Fibroblast of skin of left quadriceps (primary cell): ENCODE measurements at regions not wholly inside any gene's neighbourhood (a gene's known extent, or its start where the extent isn't known, plus 50 kb on each side); places are given as distances from the start of the nearest gene placed in this dataset.
"Not testable (repeated sequence)": the region's sequence is repeated elsewhere in the genome, so short reads cannot be mapped to it uniquely, and the experiment has no call there.

Source experiments
- DNase-seq, 2 experiments: peaks; one replicate each; pipeline ENCODE4 v3.0.0-alpha.2; 2013; ENCODE audit warnings: low read depth in 2 of 2

DNA sequence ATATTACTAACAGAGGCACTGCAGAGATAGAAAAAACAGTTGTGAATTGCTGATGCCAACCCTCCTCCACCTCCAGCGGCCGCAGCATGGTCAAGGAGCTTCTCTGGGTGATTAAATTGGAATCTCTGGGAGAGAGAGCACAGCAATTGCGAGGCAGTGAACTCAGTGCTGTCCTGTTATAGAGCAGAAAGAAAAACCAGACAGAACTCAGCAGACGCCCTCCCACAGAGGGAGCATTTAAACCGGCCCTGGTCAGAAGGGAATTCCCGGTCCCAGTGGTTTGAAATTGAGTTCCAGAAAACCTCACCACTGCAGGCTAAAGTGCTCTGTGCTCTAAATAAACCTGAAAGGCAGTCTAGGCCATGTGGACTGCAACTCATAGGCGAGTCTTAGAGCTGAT, 175.4 kb downstream of the SQOR start:
- DNase-seq = no peak

DNA sequence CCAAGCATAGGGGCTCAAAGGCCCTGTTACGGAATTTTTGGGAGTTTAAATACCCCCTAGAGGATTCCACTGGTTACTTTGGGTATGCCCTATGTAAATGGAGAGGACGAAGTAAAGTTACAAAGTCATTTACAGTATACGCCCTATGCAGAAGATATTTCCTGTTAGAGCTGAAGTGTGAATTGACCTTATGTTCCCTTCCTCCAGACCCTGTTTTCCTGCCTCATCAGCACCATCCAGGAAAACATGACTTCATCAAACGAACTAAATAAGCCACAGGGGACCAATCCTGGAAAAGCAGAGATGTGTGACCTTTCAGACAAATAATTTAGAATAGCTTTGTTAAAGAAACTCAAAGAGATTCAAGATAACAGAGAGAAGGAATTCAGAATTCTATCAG, 177.4 kb downstream of the SQOR start:
- DNase-seq = no peak

DNA sequence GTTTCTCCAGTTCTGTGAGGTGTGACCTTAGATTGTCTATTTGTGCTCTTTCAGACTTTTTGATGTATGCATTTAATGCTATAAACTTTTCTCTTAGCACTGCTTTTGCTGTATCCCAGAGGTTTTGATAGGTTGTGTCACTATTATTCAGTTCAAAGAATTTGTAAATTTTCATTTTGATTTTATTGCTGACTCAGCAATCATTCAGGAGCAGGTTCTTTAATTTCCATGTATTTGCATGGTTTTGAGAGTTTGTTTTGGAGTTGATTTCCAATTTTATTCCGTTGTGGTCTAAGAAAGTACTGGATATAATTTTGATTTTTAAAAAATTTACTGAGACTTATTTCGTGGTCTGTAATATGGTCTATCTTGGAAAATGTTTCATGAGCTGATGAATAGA, 182.7 kb downstream of the SQOR start:
- DNase-seq = not testable (repeated sequence)

DNA sequence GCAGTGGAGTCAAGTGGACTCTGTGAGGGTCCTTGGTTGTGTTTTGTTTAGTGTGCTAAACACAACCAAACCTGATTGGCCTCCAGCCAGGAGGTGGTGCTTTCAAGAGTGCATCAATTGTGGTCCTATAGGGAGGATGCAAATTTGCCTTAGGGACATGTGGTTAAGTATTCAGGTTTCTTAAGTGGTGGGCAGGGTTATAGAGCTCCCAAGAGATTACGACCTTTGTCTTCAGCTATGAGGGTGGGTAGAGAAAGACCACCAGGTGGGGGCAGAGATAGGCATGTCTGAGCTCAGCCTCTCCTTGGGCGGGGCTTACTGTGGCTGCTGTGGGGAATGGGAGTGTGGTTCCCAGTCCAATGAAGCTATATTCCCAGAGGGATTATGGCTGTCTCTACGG, 186.6 kb downstream of the SQOR start:
- DNase-seq = no peak

- not testable (repeated sequence) for DNase-seq
These were observed 188.1 kb downstream of the SQOR start for GRCh38 chr15:45822968-45823367.

DNA sequence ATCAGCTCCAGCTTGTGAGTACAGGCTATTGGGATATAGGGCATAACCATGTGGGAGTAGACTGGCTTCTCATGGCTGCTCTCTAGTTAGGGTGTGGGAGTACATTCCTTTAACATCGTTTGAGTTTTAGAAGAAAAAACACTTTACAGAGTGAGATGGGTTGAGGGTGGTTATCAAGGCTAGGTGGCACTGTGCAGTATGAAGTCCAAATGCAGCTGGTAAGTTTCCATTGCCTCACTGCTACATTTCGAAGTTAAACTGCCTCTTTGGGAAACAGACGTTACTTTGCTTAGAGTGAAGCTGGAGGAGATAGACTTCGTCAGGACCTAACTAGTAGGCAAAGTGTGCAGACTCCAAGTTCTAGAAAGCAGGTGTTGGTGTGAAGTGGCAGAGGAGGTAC, 192.4 kb downstream of the SQOR start:
- DNase-seq = no peak

GRCh38 chr15:45827766-45828165, 192.9 kb downstream of the SQOR start:
- no peak for DNase-seq

GRCh38 chr15:45829336-45830153, 194.7 kb downstream of the SQOR start:
- no peak for DNase-seq

DNA sequence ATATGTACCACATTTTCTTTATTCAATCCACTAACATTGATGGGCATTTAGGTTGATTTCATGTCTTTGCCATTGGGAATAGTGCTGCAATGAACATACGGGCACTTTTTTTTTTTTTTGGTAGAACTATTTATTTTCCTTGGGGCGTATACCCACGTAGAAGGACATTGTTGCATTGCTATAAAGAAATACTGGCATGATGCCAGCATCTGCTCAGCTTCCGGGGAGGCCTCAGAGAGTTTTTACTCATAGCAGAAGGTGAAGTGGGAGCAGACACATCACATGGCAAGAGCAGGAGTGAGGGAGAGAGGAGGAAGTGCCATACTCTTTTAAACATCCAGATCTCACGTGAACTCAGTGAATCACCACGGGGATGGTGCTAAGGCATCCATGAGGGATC, 197.0 kb downstream of the SQOR start:
- no peak for DNase-seq

- DNase-seq = no peak
These were observed 199.8 kb downstream of the SQOR start for GRCh38 chr15:45834622-45835021.

DNA sequence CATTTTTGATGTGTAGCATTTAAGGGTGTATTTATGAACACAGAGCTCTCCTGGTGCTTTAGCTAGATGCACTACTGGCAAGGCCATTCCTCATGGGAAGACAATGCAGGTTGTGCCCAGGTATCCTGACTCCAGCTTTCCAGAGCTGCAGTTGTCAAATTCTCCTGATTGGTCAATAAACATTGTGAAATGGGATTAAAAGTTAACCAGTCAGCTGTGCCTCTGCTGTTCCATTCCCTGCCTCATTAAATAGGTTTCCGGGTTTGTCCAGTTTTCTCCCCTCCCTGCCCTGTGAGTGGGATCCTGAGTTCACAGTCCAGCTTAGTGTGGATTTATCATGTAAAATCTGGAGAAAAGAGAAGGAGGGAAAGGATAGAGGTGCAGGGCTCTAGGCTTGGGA, 207.3 kb downstream of the SQOR start:
- DNase-seq = no peak

DNA sequence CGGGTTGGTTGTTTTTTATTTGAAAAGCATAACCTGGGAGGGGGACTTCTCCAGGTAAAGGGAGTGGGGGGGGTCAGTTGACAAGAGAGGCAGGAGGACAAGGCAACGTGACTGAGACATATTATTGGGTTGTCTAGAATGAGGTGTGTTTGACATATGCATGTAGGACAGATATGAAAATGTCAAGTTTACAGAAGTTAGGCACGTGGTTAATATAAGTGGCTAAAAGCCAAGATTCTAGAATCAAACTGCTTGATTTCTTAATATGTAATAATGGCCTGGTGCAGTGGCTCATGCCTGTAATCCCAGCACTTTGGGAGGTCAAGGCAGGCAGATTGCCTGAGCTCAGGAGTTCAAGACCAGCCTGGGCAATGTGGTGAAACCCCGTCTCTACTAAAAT, 212.8 kb downstream of the SQOR start:
- DNase-seq = no peak

GRCh38 chr15:45849136-45849535, 214.3 kb downstream of the SQOR start:
- no peak for DNase-seq

DNA sequence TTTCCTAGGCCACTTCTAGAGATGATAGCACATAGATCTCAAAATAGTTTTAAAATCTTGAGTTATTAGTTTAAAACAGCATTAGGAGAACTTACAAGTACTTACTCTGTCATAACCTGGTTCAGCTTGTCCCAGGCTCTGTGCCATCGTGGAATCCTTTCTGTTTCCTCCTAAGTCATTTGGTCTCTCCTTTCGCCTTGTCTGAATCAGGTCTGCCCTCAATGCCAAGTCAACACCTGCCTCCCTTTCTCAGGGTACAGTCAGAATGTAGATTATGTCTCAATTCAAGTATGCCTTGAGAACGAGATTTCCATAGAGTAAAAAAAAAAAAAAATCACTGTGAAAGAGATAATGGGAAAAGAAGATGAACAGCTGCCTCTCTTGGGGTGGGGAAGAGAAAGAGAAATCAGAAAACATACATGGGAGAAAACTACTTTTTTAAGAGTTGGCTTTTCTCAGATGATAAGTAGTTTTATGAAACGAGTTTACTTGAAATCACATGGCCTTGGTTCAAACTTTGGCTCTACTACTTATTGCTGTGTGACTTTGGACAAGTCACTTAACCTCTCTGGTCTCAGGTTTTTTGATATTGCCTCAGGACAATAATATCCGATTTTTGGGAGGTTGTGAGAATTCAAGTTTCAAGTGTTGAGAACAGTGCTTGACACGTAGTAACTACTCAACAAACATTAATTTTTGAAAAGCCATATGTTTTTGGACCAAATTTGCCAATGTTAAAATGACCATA, 219.8 kb downstream of the SQOR start:
- DNase-seq = no peak

DNA sequence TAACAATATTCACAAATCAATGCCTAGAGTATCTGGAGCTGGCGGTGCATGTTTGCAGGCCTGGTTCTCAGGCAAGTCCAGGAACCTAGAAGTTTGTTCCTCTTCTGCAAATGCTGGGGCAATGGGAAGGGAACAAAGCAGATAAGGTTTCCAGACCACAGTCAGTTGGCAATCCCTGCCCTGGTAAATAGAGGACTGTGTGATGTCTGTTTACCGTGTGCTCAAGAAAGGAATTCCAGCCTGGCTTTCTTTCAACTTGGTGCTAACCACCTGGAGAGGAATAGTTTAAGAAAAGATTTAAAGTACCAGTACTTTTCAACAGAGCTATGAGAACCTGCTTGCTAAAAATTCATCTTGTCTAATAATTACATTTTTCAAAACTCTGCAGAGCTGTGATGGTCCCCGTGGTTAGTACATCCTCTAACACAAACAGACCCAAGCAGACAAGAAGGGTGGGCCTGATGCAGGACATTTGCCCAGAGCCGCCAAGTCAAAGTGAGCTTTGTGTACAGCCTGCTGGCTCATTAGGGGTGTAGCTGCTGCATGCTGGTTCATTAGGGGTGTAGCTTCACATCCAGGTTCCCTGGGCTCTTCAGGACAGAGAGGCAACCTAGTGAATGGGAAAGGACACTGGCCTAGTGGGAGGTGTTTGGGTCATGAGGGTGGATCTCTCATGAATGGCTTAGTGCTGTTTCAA, 220.5 kb downstream of the SQOR start:
- DNase-seq = no peak

DNA sequence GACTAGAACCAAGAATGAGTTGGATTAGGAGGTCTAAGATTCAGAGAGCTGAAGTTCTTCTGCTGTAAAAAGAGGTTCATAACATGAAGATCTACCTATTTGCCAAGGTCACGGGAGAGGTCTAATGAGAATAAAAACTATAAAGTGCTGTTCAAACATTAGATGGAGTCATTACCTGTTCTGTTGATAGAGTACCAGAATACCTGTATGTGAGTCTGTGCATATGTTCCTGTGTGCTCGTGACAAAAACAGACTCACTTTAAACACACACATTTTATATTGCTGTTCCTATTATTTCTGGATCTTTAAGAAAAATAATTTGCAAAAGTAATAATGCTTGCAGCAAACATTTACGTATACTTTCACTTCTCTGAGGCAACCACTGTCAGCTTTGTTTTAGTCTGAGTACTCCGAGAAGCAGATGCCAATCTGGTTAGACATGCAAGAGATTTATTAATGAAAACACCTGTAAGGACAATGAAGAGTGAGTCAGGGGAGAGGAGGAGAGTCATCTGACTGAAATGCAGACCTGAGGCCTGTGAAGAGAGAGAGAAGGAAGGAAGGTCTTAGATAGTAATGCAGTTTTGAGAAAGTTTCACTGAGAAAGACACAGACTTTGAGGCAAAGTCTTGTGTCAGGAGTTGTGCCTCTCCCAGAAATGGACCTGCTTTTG, 221.2 kb downstream of the SQOR start:
- DNase-seq = no peak

DNA sequence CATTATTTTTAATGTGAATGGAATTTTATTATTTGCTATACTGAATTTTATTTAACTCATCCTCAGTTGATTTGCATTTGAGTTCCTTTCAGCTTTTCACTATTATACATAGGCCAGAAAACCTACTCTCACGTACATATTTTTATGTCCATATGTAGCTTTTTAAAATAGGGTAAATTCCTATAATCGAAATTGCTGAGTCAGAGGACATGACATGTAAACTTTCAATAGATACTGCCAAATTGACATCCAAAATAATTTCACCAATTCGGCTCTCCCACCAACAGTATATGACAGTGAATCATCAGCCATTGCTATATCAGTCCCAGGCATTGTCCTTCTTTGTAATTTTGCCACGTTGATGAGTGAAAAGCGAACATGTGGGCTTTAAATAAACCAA, 222.5 kb downstream of the SQOR start:
- no peak for DNase-seq

- no peak for DNase-seq
These were observed 223.7 kb downstream of the SQOR start for GRCh38 chr15:45858491-45858890.

- DNase-seq = no peak
These were observed 227.2 kb downstream of the SQOR start for GRCh38 chr15:45862034-45862433.

GRCh38 chr15:45863881-45864580, 229.2 kb downstream of the SQOR start:
- DNase-seq = no peak

DNA sequence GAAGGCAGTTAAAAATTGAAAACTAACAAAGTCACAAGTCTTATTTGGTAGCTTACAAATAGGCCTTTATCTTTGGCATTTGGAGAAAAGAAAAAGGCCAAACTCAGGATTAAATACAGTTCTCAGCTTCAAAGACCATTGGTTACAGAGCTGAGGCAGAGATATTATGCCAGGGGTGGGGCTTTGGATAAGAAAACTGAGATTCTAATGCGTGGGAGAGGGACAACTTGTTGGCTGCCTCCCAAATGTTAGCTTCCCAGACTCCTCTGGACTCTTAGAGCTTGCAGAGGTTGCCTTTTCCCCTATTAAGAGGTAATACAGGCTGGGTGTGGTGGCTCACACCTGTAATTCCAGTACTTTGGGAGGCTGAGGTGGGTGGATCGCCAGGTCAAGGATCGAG, 231.8 kb downstream of the SQOR start:
- DNase-seq = no peak

- no peak for DNase-seq
These were observed 232.5 kb downstream of the SQOR start for GRCh38 chr15:45867281-45867680.
